IMR-90 (cell line): ENCODE measurements at regions not wholly inside any gene's neighbourhood (a gene's known extent, or its start where the extent isn't known, plus 50 kb on each side); places are given as distances from the start of the nearest gene placed in this dataset.

ENCODE experiments used
- ATAC-seq: fragments of 200-7000 bp; cut with Tn5 transposase; 2 replicates; pipeline ENCODE4 v1.9.1; 2020; ENCODE audit warnings: low read depth, mild to moderate bottlenecking, moderate library complexity
- BruUV-seq: library from RNA; stranded (reverse); fragments of 400-500 nt; replicated peaks from 2 replicates; lab custom pipeline; 2021; lab: Mats Ljungman, UMichigan
- CTCF ChIA-PET: fragments of 300-600 bp; formaldehyde crosslinking; extraction: SDS; loops from one replicate; lab custom pipeline; 2021; ENCODE audit warnings: antibody characterized with exemption; lab: Yijun Ruan, JAX
- POLR2A ChIA-PET: fragments of 300-600 bp; sonication (Branson Sonifier 250); formaldehyde crosslinking; loops from one replicate; lab custom pipeline; 2022; ENCODE audit warnings: antibody characterized with exemption; ENCODE audit not compliant: unreplicated experiment; lab: Charles Lee
- DNase-seq: peaks from one replicate; pipeline ENCODE4 v3.0.0; 2013
- H2AFZ ChIP-seq: replicated peaks from 2 replicates; pipeline ENCODE3; 2013; ENCODE audit warnings: low read length, mild to moderate bottlenecking; ENCODE audit not compliant: poor library complexity
- H2AK5ac ChIP-seq: 2 replicates; pipeline ENCODE4 v1.6.1; 2013; ENCODE audit warnings: low read depth, low read length, inconsistent platforms
- H2AK9ac ChIP-seq: replicated peaks from 2 replicates; pipeline ENCODE3; 2013; ENCODE audit warnings: mild to moderate bottlenecking, low read depth, low read length, moderate library complexity; ENCODE audit not compliant: poor library complexity
- H2BK120ac ChIP-seq: 2 replicates; pipeline ENCODE4 v1.6.1; 2013; ENCODE audit warnings: low read depth, low read length, inconsistent platforms
- H2BK15ac ChIP-seq: 3 replicates; pipeline ENCODE4 v1.6.1; 2013; ENCODE audit warnings: low read depth, low read length, inconsistent platforms
- H2BK20ac ChIP-seq: 2 replicates; pipeline ENCODE4 v1.6.1; 2013; ENCODE audit warnings: low read depth, mild to moderate bottlenecking, inconsistent platforms, low read length, moderate library complexity
- H2BK5ac ChIP-seq: 2 replicates; pipeline ENCODE4 v1.6.1; 2013; ENCODE audit warnings: mild to moderate bottlenecking, low read depth, low read length, inconsistent platforms; ENCODE audit not compliant: poor library complexity, severe bottlenecking
- H3K14ac ChIP-seq: replicated peaks from 2 replicates; pipeline ENCODE4 v1.6.1; 2013; ENCODE audit warnings: low read depth, low read length, inconsistent platforms
- H3K18ac ChIP-seq: 2 replicates; pipeline ENCODE4 v1.6.1; 2013; ENCODE audit warnings: low read depth, low read length, control low read depth
- H3K23ac ChIP-seq: 2 replicates; pipeline ENCODE4 v1.6.1; 2013; ENCODE audit warnings: low read depth, low read length, inconsistent platforms
- H3K27ac ChIP-seq: 2 replicates; pipeline ENCODE4 v1.5.1; 2013; ENCODE audit warnings: mild to moderate bottlenecking, control low read depth, low read length; ENCODE audit not compliant: insufficient read depth
- H3K27me3 ChIP-seq: 2 replicates; pipeline ENCODE4 v1.6.1; 2013; ENCODE audit warnings: low read length; ENCODE audit not compliant: control insufficient read depth, insufficient read depth
- H3K36me3 ChIP-seq: 2 replicates; pipeline ENCODE4 v1.6.1; 2013; ENCODE audit warnings: low read length, mixed read lengths; ENCODE audit not compliant: control insufficient read depth, insufficient read depth
- H3K4ac ChIP-seq: 2 replicates; pipeline ENCODE4 v1.6.1; 2013; ENCODE audit warnings: low read depth, low read length, inconsistent platforms
- H3K4me1 ChIP-seq: 2 replicates; pipeline ENCODE4 v1.6.1; 2013; ENCODE audit warnings: low read length, mixed read lengths; ENCODE audit not compliant: control insufficient read depth, insufficient read depth
- H3K4me2 ChIP-seq: 2 replicates; pipeline ENCODE4 v1.6.1; 2013; ENCODE audit warnings: low read depth, mild to moderate bottlenecking, control low read depth, low read length, moderate library complexity
- H3K4me3 ChIP-seq: 2 replicates; pipeline ENCODE4 v1.5.1; 2013; ENCODE audit warnings: low read depth, mild to moderate bottlenecking, control low read depth, low read length, moderate library complexity; ENCODE audit not compliant: insufficient read depth
- H3K56ac ChIP-seq: 2 replicates; pipeline ENCODE4 v1.6.1; 2013; ENCODE audit warnings: low read length, inconsistent platforms; ENCODE audit not compliant: insufficient read depth; ENCODE audit errors: extremely low read depth
- H3K79me1 ChIP-seq, 2 experiments: 2 replicates each; pipeline ENCODE4 v1.6.1; 2013; ENCODE audit warnings: low read length in 2 of 2, inconsistent platforms in 1 of 2, low read depth in 1 of 2
- H3K9ac ChIP-seq: 2 replicates; pipeline ENCODE4 v1.6.1; 2013; ENCODE audit warnings: low read depth, low read length, control low read depth
- H3K9me1 ChIP-seq: 2 replicates; pipeline ENCODE4 v1.6.1; 2013; ENCODE audit warnings: low read length, inconsistent platforms; ENCODE audit not compliant: insufficient read depth
- H3K9me3 ChIP-seq: 2 replicates; pipeline ENCODE4 v1.6.1; 2013; ENCODE audit warnings: low read length; ENCODE audit not compliant: control insufficient read depth, insufficient read depth
- H4K20me1 ChIP-seq: 2 replicates; pipeline ENCODE4 v1.6.1; 2013; ENCODE audit warnings: low read length, inconsistent platforms; ENCODE audit not compliant: insufficient read depth
- H4K5ac ChIP-seq: 2 replicates; pipeline ENCODE4 v1.6.1; 2013; ENCODE audit warnings: mild to moderate bottlenecking, low read depth, low read length, control low read depth
- H4K8ac ChIP-seq, 2 experiments: 2 replicates each; pipeline ENCODE4 v1.6.1; 2013; ENCODE audit warnings: low read depth in 2 of 2, low read length in 2 of 2, control low read depth in 1 of 2, inconsistent platforms in 1 of 2
- H4K91ac ChIP-seq: 2 replicates; pipeline ENCODE4 v1.6.1; 2013; ENCODE audit warnings: low read depth, low read length, inconsistent platforms; ENCODE audit not compliant: insufficient read depth
- BHLHE40 ChIP-seq: fragments of 150-350 bp; IDR thresholded peaks from 2 replicates; pipeline ENCODE4 v1.6.1; 2016; ENCODE audit warnings: mild to moderate bottlenecking, low read depth, low read length
- CEBPB ChIP-seq: IDR thresholded peaks from 2 replicates; pipeline ENCODE4 v1.6.1; 2012; ENCODE audit warnings: low read depth, low read length, improper control_type of control experiment
- CHD1 ChIP-seq: IDR thresholded peaks from 2 replicates; pipeline ENCODE4 v1.6.1; 2012; ENCODE audit warnings: low read depth, low read length, improper control_type of control experiment
- CTCF ChIP-seq: conservative IDR thresholded peaks from 2 replicates; pipeline ENCODE4 v1.5.1; 2012; ENCODE audit warnings: mild to moderate bottlenecking, low read depth, low read length, improper control_type of control experiment
- ELK1 ChIP-seq: fragments of 150-350 bp; IDR thresholded peaks from 2 replicates; pipeline ENCODE4 v1.6.1; 2016; ENCODE audit warnings: low read depth, mild to moderate bottlenecking, low read length, moderate library complexity, borderline replicate concordance
- FOS ChIP-seq: fragments of 150-350 bp; IDR thresholded peaks from 2 replicates; pipeline ENCODE4 v1.6.1; 2016; ENCODE audit warnings: low read depth, low read length
- MAFK ChIP-seq: IDR thresholded peaks from 2 replicates; pipeline ENCODE4 v1.6.1; 2012; ENCODE audit warnings: low read depth, low read length, improper control_type of control experiment
- MAZ ChIP-seq: IDR thresholded peaks from 2 replicates; pipeline ENCODE4 v1.6.1; 2012; ENCODE audit warnings: low read depth, mild to moderate bottlenecking, low read length, improper control_type of control experiment, moderate library complexity, borderline replicate concordance
- MXI1 ChIP-seq: IDR thresholded peaks from 2 replicates; pipeline ENCODE4 v1.6.1; 2012; ENCODE audit warnings: low read depth, mild to moderate bottlenecking, low read length, moderate library complexity, borderline replicate concordance
- NFE2L2 ChIP-seq: fragments of 150-350 bp; IDR thresholded peaks from 2 replicates; pipeline ENCODE4 v1.6.1; 2016; ENCODE audit warnings: low read depth, mild to moderate bottlenecking, low read length
- POLR2A ChIP-seq: IDR thresholded peaks from 2 replicates; pipeline ENCODE4 v1.6.1; 2012; ENCODE audit warnings: mild to moderate bottlenecking, low read depth, low read length
- RAD21 ChIP-seq: IDR thresholded peaks from 2 replicates; pipeline ENCODE4 v1.6.1; 2012; ENCODE audit warnings: low read length, improper control_type of control experiment
- RCOR1 ChIP-seq: IDR thresholded peaks from 2 replicates; pipeline ENCODE4 v1.6.1; 2012; ENCODE audit warnings: mild to moderate bottlenecking, low read length, improper control_type of control experiment; ENCODE audit not compliant: insufficient replicate concordance
- RFX5 ChIP-seq: IDR thresholded peaks from 2 replicates; pipeline ENCODE4 v1.8.0; 2012; ENCODE audit warnings: low read depth, mild to moderate bottlenecking, low read length, moderate library complexity
- SMC3 ChIP-seq: fragments of 150-350 bp; IDR thresholded peaks from 2 replicates; pipeline ENCODE4 v1.6.1; 2016; ENCODE audit warnings: low read depth, mild to moderate bottlenecking, antibody characterized with exemption, low read length, moderate library complexity
- USF2 ChIP-seq: fragments of 150-350 bp; IDR thresholded peaks from 2 replicates; pipeline ENCODE4 v1.6.1; 2017; ENCODE audit warnings: mild to moderate bottlenecking, antibody characterized with exemption, low read length, low read depth
- dilution Hi-C: fragments of 300-500 bp; cut with HindIII; formaldehyde crosslinking; loops from one replicate; pipeline ENCODE4 v1.14.3; 2018; ENCODE audit warnings: low sequenced_read_pairs; ENCODE audit not compliant: unreplicated experiment
- in situ Hi-C: fragments of 300-500 bp; cut with MboI; formaldehyde crosslinking; loops from 3 replicates; pipeline ENCODE4 v1.14.3; 2019; ENCODE audit warnings: low sequenced_read_pairs, inconsistent platforms, mixed read lengths
- intact Hi-C: fragments of 100-400 bp; cut with micrococcal nuclease; formaldehyde crosslinking; loops from 2 replicates; pipeline ENCODE4 v1.10.0; 2022

- no peak overlapping the region for H4K5ac ChIP-seq
- DNase-seq (no peak), ATAC-seq (no peak)
- H2BK20ac ChIP-seq = no peak overlapping the region
- no peaks in the 10 kb centered on the region for H3K9me3 ChIP-seq
- H2BK120ac ChIP-seq = no peak overlapping the region
- no peak overlapping the region for H2BK15ac ChIP-seq
- no peak overlapping the region for H2BK5ac ChIP-seq
- in situ Hi-C loops (no loop called here), intact Hi-C loops (no loop called here), dilution Hi-C loops (no loop called here)
- TF ChIP-seq MAZ = no peak
- TF ChIP-seq RCOR1 = no peak
- TF ChIP-seq CTCF = no peak
- TF ChIP-seq POLR2A = no peak
- TF ChIP-seq RAD21 = no peak
- TF ChIP-seq NFE2L2 = no peak
- no peak for TF ChIP-seq USF2
- TF ChIP-seq MXI1 = no peak
- TF ChIP-seq CHD1 = no peak
- TF ChIP-seq SMC3 = no peak
- TF ChIP-seq MAFK = no peak
- TF ChIP-seq BHLHE40 = no peak
- TF ChIP-seq ELK1 = no peak
- TF ChIP-seq FOS = no peak
- TF ChIP-seq CEBPB = no peak
- no peak for TF ChIP-seq RFX5
- ChIA-PET CTCF (no interaction called here), POLR2A (no interaction called here)
- H3K4me1 ChIP-seq = no peaks in the 10 kb centered on the region
- H3K27me3 ChIP-seq = no peaks in the 10 kb centered on the region
- H3K56ac ChIP-seq = no peak overlapping the region
- no peak overlapping the region for H3K18ac ChIP-seq
- H3K36me3 ChIP-seq = no peaks in the 10 kb centered on the region
- no peak overlapping the region for H2AK5ac ChIP-seq
- H4K20me1 ChIP-seq = no peaks in the 10 kb centered on the region
- no TSS peak for BruUV-seq
- no peak overlapping the region for H3K23ac ChIP-seq
- H3K4ac ChIP-seq = no peak overlapping the region
- H2AFZ ChIP-seq = no peak overlapping the region
- H4K8ac ChIP-seq = no peak overlapping the region
- H3K9me1 ChIP-seq = no peaks in the 10 kb centered on the region
- H2AK9ac ChIP-seq = no peak overlapping the region
- no peak overlapping the region for H3K4me3 ChIP-seq
- H3K27ac ChIP-seq = no peak overlapping the region
- H3K79me1 ChIP-seq = no peaks in the 10 kb centered on the region
- H4K91ac ChIP-seq = no peak overlapping the region
- no peak overlapping the region for H3K14ac ChIP-seq
- no peak overlapping the region for H3K4me2 ChIP-seq
- H3K9ac ChIP-seq = no peak overlapping the region
These were observed 252.9 kb upstream of the PAPPA start for GRCh38 chr9:115900698-115901097.
